ENCODE measurements at regions not wholly inside any gene's neighbourhood (a gene's known extent, or its start where the extent isn't known, plus 50 kb on each side); places are given as distances from the start of the nearest gene placed in this dataset.

GRCh38 chr17:79349506-79350400, 261.1 kb downstream of the RBFOX3 start:
- DNase-seq (ENCODE audit: low read depth in 2 of 2), result no peak

- no peak for DNase-seq (ENCODE audit: low read depth in 2 of 2)
These were observed 267.8 kb downstream of the ENGASE start for GRCh38 chr17:79342376-79342775.

- no peak for DNase-seq (ENCODE audit: low read depth in 2 of 2)
These were observed 267.2 kb downstream of the ENGASE start for GRCh38 chr17:79341816-79342215.

- DNase-seq (ENCODE audit: low read depth in 2 of 2), result no peak
These were observed 266.7 kb downstream of the ENGASE start for GRCh38 chr17:79341222-79341780.

- DNase-seq (ENCODE audit: low read depth in 2 of 2), result no peak
These were observed 266.0 kb downstream of the ENGASE start for GRCh38 chr17:79340333-79341221.

GRCh38 chr17:79339321-79339720, 264.7 kb downstream of the ENGASE start:
- no peak for DNase-seq (ENCODE audit: low read depth in 2 of 2)

GRCh38 chr17:79338604-79339003, 264.0 kb downstream of the ENGASE start:
- DNase-seq (ENCODE audit: low read depth in 2 of 2), result no peak

- no peak for DNase-seq (ENCODE audit: low read depth in 2 of 2)
These were observed 263.5 kb downstream of the ENGASE start for GRCh38 chr17:79338152-79338551.

- DNase-seq (ENCODE audit: low read depth in 2 of 2), result no peak
These were observed 262.4 kb downstream of the ENGASE start for GRCh38 chr17:79337053-79337452.

GRCh38 chr17:79335456-79335855, 260.8 kb downstream of the ENGASE start:
- no peak for DNase-seq (ENCODE audit: low read depth in 2 of 2)

GRCh38 chr17:79332011-79332554, 257.5 kb downstream of the ENGASE start:
- DNase-seq (ENCODE audit: low read depth in 2 of 2), result no peak

- DNase-seq (ENCODE audit: low read depth in 2 of 2), result no peak
These were observed 256.9 kb downstream of the ENGASE start for GRCh38 chr17:79331492-79331891.

GRCh38 chr17:79330696-79331095, 256.1 kb downstream of the ENGASE start:
- DNase-seq (ENCODE audit: low read depth in 2 of 2), result no peak

GRCh38 chr17:79330229-79330628, 255.6 kb downstream of the ENGASE start:
- DNase-seq (ENCODE audit: low read depth in 2 of 2), result no peak

GRCh38 chr17:79326814-79327213, 252.2 kb downstream of the ENGASE start:
- DNase-seq (ENCODE audit: low read depth in 2 of 2), result no peak

GRCh38 chr17:79325709-79326430, 251.2 kb downstream of the ENGASE start:
- no peak for DNase-seq (ENCODE audit: low read depth in 2 of 2)

- no peak for DNase-seq (ENCODE audit: low read depth in 2 of 2)
These were observed 249.6 kb downstream of the ENGASE start for GRCh38 chr17:79324194-79324593.

GRCh38 chr17:79323566-79323965, 248.9 kb downstream of the ENGASE start:
- no peak for DNase-seq (ENCODE audit: low read depth in 2 of 2)

GRCh38 chr17:79322211-79323123, 247.8 kb downstream of the ENGASE start:
- DNase-seq (ENCODE audit: low read depth in 2 of 2), result no peak

GRCh38 chr17:79320331-79320730, 245.7 kb downstream of the ENGASE start:
- DNase-seq (ENCODE audit: low read depth in 2 of 2), result no peak

Measured in stimulated activated CD8-positive, alpha-beta memory T cell treated with anti-CD3 and anti-CD28 coated beads, Interleukin-2, amount 100 ng/mL, for 1 hour (primary cell).